HG03175 (cell line): ENCODE measurements at regions not wholly inside any gene's neighbourhood (a gene's known extent, or its start where the extent isn't known, plus 50 kb on each side); places are given as distances from the start of the nearest gene placed in this dataset.

Source experiments
- ATAC-seq: cut with Tn5 transposase; IDR thresholded peaks from one replicate; pipeline ENCODE4 v1.9.1; 2021; ENCODE audit warnings: mild to moderate bottlenecking, moderate library complexity; ENCODE audit not compliant: unreplicated experiment

DNA sequence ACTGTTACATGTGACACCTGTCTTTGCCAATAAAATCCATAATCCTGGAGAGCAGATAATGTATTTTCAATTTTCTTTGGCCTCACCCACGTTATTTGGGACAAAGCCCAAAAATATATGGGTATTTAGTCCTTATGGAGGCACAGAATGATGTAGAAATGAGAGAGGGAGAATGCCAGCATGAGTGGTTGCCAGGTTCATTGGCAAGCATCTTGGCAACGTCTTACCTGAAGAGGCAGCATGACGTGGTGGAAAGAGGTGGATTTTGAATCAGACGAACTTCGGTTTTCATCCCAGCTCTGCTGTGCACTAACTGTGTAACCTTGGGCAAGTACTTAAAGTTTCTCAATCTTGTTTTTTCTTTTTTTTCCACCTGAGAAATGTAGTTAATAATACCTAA is 969.6 kb upstream of the PIK3C3 start:
- no peak for ATAC-seq

DNA sequence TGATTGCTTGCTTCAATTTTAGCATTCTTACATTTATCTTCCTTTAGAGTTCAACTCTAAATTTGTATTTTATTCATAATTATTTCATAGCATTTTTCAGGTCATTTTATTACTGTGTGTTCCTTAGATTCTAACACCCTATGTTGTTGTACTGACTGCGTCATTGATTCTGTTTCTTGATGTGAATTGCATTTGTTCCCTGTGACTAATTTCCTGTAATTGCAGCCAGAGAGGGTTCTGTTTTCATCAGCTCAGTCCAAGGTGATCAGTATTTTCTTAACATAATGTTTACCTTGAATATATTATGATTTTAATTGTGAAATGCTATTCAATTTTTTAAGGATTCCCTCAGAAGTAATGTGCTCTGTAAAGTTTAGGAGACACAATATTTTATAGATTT is 970.2 kb upstream of the PIK3C3 start:
- ATAC-seq: no peak

GRCh38 chr18:40983835-40984234 is 971.2 kb upstream of the PIK3C3 start:
- ATAC-seq: no peak

DNA sequence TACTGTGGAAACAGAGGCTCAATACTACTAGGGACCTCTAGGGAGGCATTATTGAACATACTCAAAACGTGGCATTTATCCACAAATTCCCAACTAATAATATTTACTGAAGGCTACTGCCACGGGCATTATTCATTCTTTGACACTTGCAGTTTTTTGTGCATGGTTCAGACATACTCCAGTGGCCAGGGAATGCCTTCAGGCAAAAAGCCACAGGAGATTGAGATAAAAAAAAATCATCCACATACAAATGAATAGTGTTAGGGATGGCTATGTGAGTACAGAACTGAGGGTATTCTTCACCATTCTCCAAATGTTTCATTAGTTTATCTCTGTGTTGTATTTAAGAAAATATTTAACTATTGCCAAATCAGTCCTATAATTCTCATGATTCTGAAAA is 974.9 kb upstream of the PIK3C3 start:
- ATAC-seq: no peak

DNA sequence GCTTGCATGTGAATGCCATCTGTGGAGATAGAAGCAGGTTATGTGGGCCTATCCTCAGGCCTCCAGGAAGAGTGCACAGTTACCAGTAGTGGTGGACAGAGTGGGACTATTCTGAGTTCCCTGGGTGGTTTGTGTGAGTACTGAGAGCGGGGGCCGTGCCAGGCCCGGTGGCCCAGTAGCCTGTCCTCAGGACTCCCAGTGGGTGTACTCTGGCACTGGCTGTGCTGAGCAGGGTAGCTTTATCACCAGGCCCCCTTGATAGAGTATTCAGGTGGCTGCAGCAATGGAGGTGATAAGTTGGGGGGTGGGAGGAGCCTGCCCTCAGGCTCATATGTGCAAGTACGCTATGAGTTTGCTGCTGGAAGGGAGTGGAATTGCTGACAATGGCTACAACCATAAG is 979.0 kb upstream of the PIK3C3 start:
- no peak for ATAC-seq

DNA sequence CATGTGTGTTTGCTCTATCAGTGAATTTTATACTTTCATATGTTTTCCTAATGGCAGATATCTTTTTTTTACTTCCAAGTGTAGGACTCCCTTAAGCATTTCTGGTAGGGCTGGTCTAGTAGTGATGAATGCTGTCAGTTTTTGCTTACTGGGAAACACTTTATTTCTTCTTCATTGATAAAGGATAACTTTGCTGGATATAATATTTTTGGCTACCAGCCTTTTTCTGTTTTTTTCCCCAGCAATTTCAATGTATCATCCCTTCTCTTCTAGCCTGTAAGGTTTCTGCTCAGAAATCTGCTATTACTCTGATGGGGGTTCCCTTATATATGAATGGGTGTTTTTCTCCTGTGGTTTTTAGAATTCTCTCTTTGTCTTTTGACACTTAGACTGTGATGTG is 980.6 kb upstream of the PIK3C3 start:
- no peak for ATAC-seq

GRCh38 chr18:40962784-40963183 is 992.2 kb upstream of the PIK3C3 start:
- no peak for ATAC-seq

- no peak for ATAC-seq
Observed at GRCh38 chr18:40957533-40958070, 997.4 kb upstream of the PIK3C3 start.

- no peak for ATAC-seq
Observed at GRCh38 chr18:40956213-40956612, 998.8 kb upstream of the PIK3C3 start.

DNA sequence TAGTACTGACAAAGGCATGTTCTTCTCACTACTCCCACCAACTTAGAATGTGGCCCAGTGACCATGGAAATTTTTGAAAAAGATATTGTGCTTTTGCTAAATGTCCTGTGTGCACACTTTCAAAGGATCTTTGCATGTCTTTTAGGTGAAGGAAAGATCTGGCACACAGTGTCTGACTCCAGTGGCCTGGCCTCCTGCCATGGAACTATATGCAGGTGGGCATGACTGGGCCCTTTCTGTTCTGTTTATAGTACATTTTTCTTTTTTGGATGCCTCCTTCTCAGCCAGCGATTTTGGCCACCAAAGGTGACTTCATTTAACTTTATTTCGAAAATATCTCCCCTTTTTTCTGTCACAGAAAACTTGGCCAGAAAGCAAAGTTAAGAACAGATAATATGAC is 999.7 kb upstream of the PIK3C3 start:
- no peak for ATAC-seq

DNA sequence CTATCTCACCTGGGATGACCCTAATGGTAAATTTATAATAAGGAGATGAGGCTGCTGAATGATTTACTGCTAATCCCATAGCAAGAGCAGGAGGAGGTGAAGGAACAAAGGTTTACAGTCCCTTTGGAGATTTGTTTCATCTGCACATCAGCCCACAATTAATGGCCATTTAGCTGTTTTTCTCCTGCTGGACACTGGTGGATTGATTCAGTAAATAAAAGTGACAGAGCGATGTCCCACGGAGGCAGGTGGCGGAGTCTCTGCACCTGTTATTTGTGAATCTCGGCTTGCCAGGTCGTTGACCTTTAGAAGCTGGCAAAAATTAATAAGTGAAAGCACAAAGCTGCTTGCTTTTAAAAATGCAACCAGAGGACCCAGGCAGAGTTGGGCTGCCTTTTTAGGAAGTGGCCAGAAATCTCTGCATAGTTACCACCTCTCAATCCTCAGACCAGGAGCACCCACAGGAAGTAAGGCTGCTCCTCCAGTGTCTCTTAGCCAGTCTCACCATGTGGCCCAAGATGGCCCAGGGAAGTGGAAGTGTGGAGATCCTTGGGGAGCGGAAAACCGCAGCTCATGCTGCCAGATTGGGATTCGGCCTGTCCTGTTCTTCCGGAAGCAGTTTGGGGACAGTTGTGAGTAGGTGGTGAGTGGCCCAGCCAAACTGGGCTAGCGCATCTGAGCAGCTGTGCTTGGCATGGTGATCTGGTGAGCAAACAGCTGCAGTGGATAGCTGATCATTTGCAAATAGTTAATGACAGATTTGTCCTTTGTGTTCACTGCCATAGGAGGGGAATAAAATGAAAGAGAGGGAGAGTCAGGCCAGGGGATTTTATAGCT is 1005.7 kb upstream of the PIK3C3 start:
- no peak for ATAC-seq

DNA sequence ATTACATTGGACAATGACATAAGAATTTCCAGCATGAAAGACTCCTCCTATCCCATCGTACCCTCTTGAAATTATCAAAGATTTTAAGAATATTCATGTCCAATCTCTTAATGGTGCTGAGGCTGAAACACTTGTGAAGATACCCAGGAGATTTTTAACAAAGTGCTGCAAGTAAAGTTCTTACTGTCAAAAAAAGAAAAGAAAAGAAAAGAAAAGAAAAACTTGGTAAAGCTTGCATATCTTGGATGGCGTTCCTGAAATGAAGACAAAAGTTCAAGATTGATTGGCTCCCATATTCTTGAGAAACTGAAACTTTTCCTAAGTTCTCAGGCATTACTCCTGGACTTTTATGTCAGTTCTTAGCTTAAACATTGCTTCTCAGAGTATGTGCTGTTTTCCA is 1010.5 kb upstream of the PIK3C3 start:
- no peak for ATAC-seq

DNA sequence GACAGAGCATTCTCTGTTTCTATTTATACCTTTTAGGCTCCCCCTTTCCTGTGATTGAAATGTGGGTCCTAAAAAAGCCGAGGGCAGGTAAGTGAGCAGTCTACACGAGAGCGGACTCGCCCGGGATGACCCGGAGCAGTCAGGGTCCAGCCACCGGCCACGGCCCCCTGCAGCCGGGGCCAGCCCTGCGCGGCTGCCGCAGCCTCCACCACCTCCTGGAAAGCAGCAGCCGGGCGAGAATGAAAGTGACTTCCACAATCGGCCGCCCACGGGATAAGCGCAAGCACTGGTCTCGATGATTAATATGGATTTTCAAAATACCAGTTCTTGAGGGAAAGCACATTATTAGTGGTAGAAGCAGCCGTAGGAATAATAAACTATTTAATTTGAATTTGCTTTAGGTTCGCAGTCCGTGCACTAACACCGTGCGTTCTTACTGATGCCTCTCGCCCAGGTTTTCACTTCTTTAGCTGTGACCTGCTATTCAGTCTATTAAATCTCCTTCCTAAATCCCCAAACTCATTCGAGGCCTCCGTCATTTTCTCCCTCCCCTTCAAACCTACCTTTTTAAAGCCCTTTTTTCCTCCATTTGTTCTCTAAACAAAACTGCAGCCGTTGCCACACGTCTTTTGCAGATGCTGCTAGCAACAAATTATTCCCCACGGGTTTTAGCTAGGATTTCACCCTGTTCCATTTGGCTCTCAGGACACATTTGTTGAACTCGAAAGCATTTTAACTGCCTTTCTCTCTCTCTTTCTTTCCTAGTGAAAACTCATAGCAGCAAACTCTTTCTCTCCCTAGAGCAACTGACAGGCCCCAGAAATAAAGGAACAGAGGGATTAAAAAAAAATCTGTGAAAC is 1015.1 kb upstream of the PIK3C3 start:
- ATAC-seq: no peak

DNA sequence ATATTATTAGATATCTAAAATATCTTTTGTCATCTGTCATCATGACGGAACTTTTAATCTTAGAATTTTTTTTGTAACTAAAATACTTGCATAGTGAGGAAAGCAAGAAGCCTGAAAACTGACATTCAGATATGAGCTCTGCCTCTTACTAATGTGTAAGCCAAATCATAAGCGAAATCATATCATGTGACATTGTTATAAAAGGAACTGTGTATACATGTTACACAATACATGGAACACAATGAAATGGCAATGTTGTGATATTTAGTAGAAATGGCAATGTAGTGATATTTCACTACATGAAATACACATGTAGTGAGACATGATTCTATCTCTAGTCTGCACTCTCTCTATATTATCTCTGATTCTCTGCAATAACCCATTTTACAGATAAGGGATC is 1016.4 kb upstream of the PIK3C3 start:
- no peak for ATAC-seq

DNA sequence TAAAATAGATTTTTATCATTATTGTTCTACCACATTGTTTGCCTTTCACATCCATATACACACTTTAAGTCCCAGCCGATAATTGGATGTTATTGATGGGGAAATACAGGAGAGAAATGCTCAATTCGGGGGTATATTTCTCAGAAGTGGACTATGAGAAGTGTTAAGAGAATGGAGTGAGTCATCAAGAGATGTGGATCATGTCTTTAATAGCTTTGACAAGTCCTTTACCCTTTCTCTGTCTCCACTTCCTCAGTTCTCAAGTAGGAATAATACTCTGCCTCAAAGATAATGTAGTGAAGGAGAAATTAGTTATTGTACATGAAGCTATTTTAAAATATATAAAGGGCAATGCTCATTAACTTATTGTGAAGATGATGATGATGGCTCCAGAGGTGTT is 1017.6 kb upstream of the PIK3C3 start:
- ATAC-seq: no peak

- no peak for ATAC-seq
Observed at GRCh38 chr18:40935423-40935822, 1019.6 kb upstream of the PIK3C3 start.

DNA sequence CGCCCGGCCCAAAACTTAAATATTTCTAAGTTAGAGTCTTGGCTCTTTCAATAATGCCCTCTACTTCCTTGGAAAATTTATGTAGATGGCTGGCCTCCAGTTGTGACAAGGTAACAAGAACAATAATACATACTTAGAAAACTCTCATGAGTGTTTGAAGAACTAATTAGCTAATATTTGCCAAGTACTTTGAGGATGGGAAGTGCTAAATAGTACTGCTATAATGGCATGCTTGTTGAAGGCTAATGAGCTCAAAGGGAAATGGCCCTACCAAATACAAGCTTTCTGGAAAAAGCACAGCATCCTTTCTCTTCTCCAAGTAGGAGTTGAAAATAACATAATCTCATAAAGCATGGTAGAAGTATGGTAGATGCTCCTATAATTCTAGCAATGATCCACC is 1022.2 kb upstream of the PIK3C3 start:
- no peak for ATAC-seq

DNA sequence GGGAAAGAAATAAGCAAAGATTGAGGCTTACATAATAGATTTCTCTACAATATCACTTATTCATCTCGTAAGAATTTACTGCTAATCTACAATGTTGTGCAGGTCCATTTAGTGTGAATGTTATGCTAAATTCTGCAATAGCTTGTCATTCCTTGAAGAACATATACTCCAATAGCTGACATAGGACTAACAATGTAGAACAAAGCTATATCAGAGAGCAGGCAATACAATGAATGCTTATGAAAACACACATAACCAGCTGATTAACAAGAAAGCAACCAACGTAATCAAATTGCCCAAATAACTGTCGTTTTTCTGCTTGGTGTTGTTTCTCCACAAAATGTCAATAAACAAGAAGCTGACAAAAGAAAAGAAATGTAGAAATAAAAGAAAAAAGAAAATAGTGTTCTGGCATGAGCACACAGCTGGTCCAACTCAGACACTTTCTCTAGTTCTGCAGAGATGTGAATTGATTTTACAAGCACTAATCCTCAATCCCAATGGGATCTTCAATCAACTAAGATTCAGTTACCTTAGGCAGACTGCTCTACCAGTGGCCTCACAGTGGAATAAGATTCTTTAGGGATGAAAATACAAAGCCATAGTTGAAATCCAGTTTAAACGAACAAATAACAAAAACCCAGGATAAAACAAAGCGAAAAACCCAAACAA is 1024.7 kb upstream of the PIK3C3 start:
- no peak for ATAC-seq

DNA sequence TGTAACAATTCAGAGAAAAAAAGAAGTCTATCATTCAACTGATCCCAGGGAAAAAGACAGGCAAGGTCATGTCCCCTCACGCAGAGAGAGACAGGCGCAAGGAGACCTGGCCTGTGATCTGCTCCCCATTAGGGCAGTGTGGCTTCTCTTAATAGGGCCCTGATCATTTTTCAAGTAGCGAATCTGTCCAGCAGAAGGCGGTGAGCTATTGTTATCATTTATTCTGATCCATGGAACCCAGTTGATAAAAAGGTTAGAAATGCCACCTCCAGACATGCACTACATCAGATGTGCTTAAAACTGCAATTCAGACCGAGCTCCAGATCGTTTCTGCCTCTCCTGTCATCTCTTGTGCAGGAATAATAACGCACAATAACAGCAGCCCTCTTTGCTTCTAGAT is 1025.6 kb upstream of the PIK3C3 start:
- ATAC-seq: no peak

GRCh38 chr18:40926679-40927078 is 1028.4 kb upstream of the PIK3C3 start:
- no peak for ATAC-seq

DNA sequence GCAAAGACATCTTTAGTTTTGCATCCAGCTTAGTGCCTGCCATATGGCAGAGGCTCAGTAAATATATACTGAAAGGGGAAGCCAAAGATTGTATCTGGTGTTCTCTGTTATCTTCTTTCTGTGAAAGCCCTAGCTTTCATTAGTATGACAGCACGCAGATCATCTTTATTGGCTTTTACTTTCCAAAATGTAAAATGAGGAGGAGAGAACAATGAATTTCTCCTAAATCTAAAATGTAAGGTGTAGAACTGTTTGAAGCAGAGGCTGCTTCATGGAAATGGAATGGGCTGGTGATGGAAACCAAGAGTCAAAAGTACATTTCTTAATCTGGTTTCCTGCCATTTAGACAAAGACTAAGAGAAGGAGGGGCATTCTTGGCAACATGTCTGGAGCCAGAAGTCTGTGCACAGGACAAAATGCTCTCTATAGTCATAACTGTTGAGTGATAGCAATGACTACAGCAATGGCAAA is 1029.9 kb upstream of the PIK3C3 start:
- ATAC-seq: no peak
